ENCODE measurements at regions not wholly inside any gene's neighbourhood (a gene's known extent, or its start where the extent isn't known, plus 50 kb on each side); places are given as distances from the start of the nearest gene placed in this dataset.

GRCh38 chr19:29293736-29294342, 80.9 kb upstream of the UQCRFS1 start:
- H3K27me3 Mint-ChIP-seq (ENCODE audit: insufficient read depth, low read depth) = peaks cover 10% of the 10 kb centered on the region
- Histone ChIP-seq H3K4me3 (no peak overlapping the region), H3K27ac (no peak overlapping the region), H3K9ac (no peak overlapping the region), H3K27me3 (no peaks in the 10 kb centered on the region), H3K79me2 (ENCODE audit: low read depth) (no peaks in the 10 kb centered on the region), H3K4me1 (no peaks in the 10 kb centered on the region), H4K20me1 (ENCODE audit: low read depth) (no peaks in the 10 kb centered on the region), H3K9me3 (ENCODE audit: low read depth) (no peaks in the 10 kb centered on the region), H3K4me2 (no peak overlapping the region), H2AFZ (replicated peaks) (no peak overlapping the region), H3F3A (ENCODE audit: low read depth) (no peaks in the 10 kb centered on the region), H3K36me3 (no peaks in the 10 kb centered on the region)
- H3K4me3 Mint-ChIP-seq = no peak overlapping the region
- no peaks in the 10 kb centered on the region for H3K36me3 Mint-ChIP-seq
- peaks cover 2% of the 10 kb centered on the region for H3K9me3 Mint-ChIP-seq
- no peak overlapping the region for H3K27ac Mint-ChIP-seq
- H3K4me1 Mint-ChIP-seq = peaks cover 20% of the 10 kb centered on the region
- no peak for DNase-seq (ENCODE audit: low spot score)
- TF ChIP-seq EZH2 (IDR thresholded peaks at IDR 0.05) = no peak
- TF ChIP-seq CTCF (IDR thresholded peaks at IDR 0.05) = no peak
- TF ChIP-seq EZH2phosphoT487 (IDR thresholded peaks at IDR 0.05) = no peak

GRCh38 chr19:29294343-29294811, 81.4 kb upstream of the UQCRFS1 start:
- H3K9me3 ChIP-seq (ENCODE audit: low read depth) = no peaks in the 10 kb centered on the region
- Mint-ChIP-seq H3K27me3 (ENCODE audit: insufficient read depth, low read depth) (peaks cover 11% of the 10 kb centered on the region), H3K27ac (no peak overlapping the region), H3K9me3 (peaks cover 2% of the 10 kb centered on the region), H3K4me1 (peaks cover 20% of the 10 kb centered on the region), H3K4me3 (no peak overlapping the region), H3K36me3 (no peaks in the 10 kb centered on the region)
- no peak overlapping the region for H3K4me2 ChIP-seq
- H3K4me1 ChIP-seq = no peaks in the 10 kb centered on the region
- H3F3A ChIP-seq (ENCODE audit: low read depth) = no peaks in the 10 kb centered on the region
- no peaks in the 10 kb centered on the region for H3K27me3 ChIP-seq
- no peak overlapping the region for H3K27ac ChIP-seq
- no peaks in the 10 kb centered on the region for H4K20me1 ChIP-seq (ENCODE audit: low read depth)
- H3K4me3 ChIP-seq = no peak overlapping the region
- no peaks in the 10 kb centered on the region for H3K36me3 ChIP-seq
- DNase-seq (ENCODE audit: low spot score) = no peak
- TF ChIP-seq EZH2 (IDR thresholded peaks at IDR 0.05) = no peak
- TF ChIP-seq EZH2phosphoT487 (IDR thresholded peaks at IDR 0.05) = no peak
- TF ChIP-seq CTCF (IDR thresholded peaks at IDR 0.05) = no peak
- H3K9ac ChIP-seq = no peak overlapping the region
- H2AFZ ChIP-seq (replicated peaks) = no peak overlapping the region
- H3K79me2 ChIP-seq (ENCODE audit: low read depth) = no peaks in the 10 kb centered on the region

GRCh38 chr19:29295285-29295684, 82.3 kb upstream of the UQCRFS1 start:
- H3F3A ChIP-seq (ENCODE audit: low read depth) = no peaks in the 10 kb centered on the region
- Mint-ChIP-seq H3K27me3 (ENCODE audit: insufficient read depth, low read depth) (peaks cover 11% of the 10 kb centered on the region), H3K4me3 (no peak overlapping the region), H3K36me3 (no peaks in the 10 kb centered on the region), H3K9me3 (peaks cover 2% of the 10 kb centered on the region), H3K4me1 (peaks cover 20% of the 10 kb centered on the region), H3K27ac (no peak overlapping the region)
- no peak overlapping the region for H2AFZ ChIP-seq (replicated peaks)
- no peaks in the 10 kb centered on the region for H3K9me3 ChIP-seq (ENCODE audit: low read depth)
- H3K4me2 ChIP-seq = no peak overlapping the region
- H3K79me2 ChIP-seq (ENCODE audit: low read depth) = no peaks in the 10 kb centered on the region
- no peak for DNase-seq (ENCODE audit: low spot score)
- TF ChIP-seq EZH2phosphoT487 (IDR thresholded peaks at IDR 0.05) = no peak
- no peak for TF ChIP-seq CTCF (IDR thresholded peaks at IDR 0.05)
- TF ChIP-seq EZH2 (IDR thresholded peaks at IDR 0.05) = no peak
- no peak overlapping the region for H3K4me3 ChIP-seq
- H4K20me1 ChIP-seq (ENCODE audit: low read depth) = no peaks in the 10 kb centered on the region
- no peaks in the 10 kb centered on the region for H3K36me3 ChIP-seq
- H3K27me3 ChIP-seq = no peaks in the 10 kb centered on the region
- no peak overlapping the region for H3K9ac ChIP-seq
- H3K4me1 ChIP-seq = no peaks in the 10 kb centered on the region
- H3K27ac ChIP-seq = no peak overlapping the region
